Endothelial cell of umbilical vein (primary cell): ENCODE measurements at regions not wholly inside any gene's neighbourhood (a gene's known extent, or its start where the extent isn't known, plus 50 kb on each side); places are given as distances from the start of the nearest gene placed in this dataset.

Experiments used
- BruUV-seq: library from RNA; stranded (reverse); fragments of 400-500 nt; replicated peaks from 2 replicates; lab custom pipeline; 2021; lab: Mats Ljungman, UMichigan
- CTCF ChIA-PET: fragments of 300-600, 350-600 bp; sonication (Branson Sonifier 250); formaldehyde crosslinking; loops from one replicate; lab custom pipeline; 2021; ENCODE audit warnings: antibody characterized with exemption, inconsistent platforms; lab: Charles Lee
- POLR2A ChIA-PET: fragments of 300-600, 350-600 bp; sonication (Branson Sonifier 250); formaldehyde crosslinking; loops from one replicate; lab custom pipeline; 2021; ENCODE audit warnings: antibody characterized with exemption, inconsistent platforms; lab: Charles Lee
- DNase-seq: peaks from one replicate; pipeline ENCODE4 v3.0.0-alpha.2; 2011; ENCODE audit warnings: low read depth, low spot score
- FAIRE-seq: peaks from 2 replicates; lab custom pipeline; 2011; peaks lifted over from hg19 to GRCh38; lab: Jason Lieb, UNC
- H2AFZ ChIP-seq: 2 replicates; pipeline ENCODE4 v1.6.0; 2012; ENCODE audit warnings: low read depth, low read length, control low read depth, inconsistent platforms
- H3K27ac ChIP-seq: 2 replicates; pipeline ENCODE4 v1.5.1; 2011; ENCODE audit warnings: low read depth, mild to moderate bottlenecking, control low read depth, low read length, moderate library complexity; ENCODE audit not compliant: insufficient read depth
- H3K27me3 ChIP-seq, 2 experiments: 2 replicates each; pipeline versions ENCODE4 v1.6.0 to v1.6.1; 2011; ENCODE audit warnings: low read length in 2 of 2, mixed read lengths in 1 of 2; ENCODE audit not compliant: control insufficient read depth in 2 of 2, insufficient read depth in 2 of 2
- H3K36me3 ChIP-seq, 2 experiments: 2 replicates in 1 of 2; 3 replicates in 1 of 2; pipeline ENCODE4 v1.5.1; 2011; ENCODE audit warnings: low read length in 2 of 2, mild to moderate bottlenecking in 1 of 2, moderate library complexity in 1 of 2; ENCODE audit not compliant: control insufficient read depth in 2 of 2, insufficient read depth in 2 of 2; ENCODE audit errors: extremely low read depth in 1 of 2
- H3K4me1 ChIP-seq: 3 replicates; pipeline ENCODE4 v1.5.1; 2011; ENCODE audit warnings: mild to moderate bottlenecking, low read length; ENCODE audit not compliant: control insufficient read depth, insufficient read depth; ENCODE audit errors: extremely low read depth
- H3K4me2 ChIP-seq: 2 replicates; pipeline ENCODE4 v1.6.1; 2011; ENCODE audit warnings: low read length, control low read depth, mixed read lengths; ENCODE audit not compliant: insufficient read depth
- H3K4me3 ChIP-seq, 3 experiments: fragments of 200-600 bp in 1 of 3; sonication (generic), shearing (Covaris generic) in 1 of 3; replicated peaks in 1 of 3; 2 replicates each; pipeline ENCODE4 v1.5.1; 2011 to 2016; ENCODE audit warnings: control low read depth in 3 of 3, low read length in 3 of 3, mild to moderate bottlenecking in 2 of 3, inconsistent platforms in 1 of 3, low read depth in 1 of 3, moderate library complexity in 1 of 3; ENCODE audit not compliant: insufficient read depth in 1 of 3
- H3K79me2 ChIP-seq: 2 replicates; pipeline ENCODE4 v1.6.0; 2012; ENCODE audit warnings: low read length, inconsistent platforms; ENCODE audit not compliant: control insufficient read depth, insufficient read depth
- H3K9ac ChIP-seq: replicated peaks from 2 replicates; pipeline ENCODE3; 2011; ENCODE audit warnings: low read length, control low read depth; ENCODE audit not compliant: insufficient read depth; ENCODE audit errors: extremely low read depth
- H3K9me1 ChIP-seq: replicated peaks from 3 replicates; pipeline ENCODE4 v1.6.0; 2011; ENCODE audit warnings: mild to moderate bottlenecking, low read length; ENCODE audit not compliant: control insufficient read depth, insufficient read depth; ENCODE audit errors: extremely low read depth
- H3K9me3 ChIP-seq: replicated peaks from 2 replicates; pipeline ENCODE4 v1.5.1; 2012; ENCODE audit warnings: low read length, inconsistent platforms; ENCODE audit not compliant: control insufficient read depth, insufficient read depth
- H4K20me1 ChIP-seq: replicated peaks from 2 replicates; pipeline ENCODE3; 2011; ENCODE audit warnings: mild to moderate bottlenecking, low read length; ENCODE audit not compliant: control insufficient read depth, insufficient read depth; ENCODE audit errors: extremely low read depth
- EZH2 ChIP-seq: IDR thresholded peaks from 2 replicates; pipeline ENCODE4 v1.6.1; 2012; ENCODE audit warnings: borderline replicate concordance, low read depth, mild to moderate bottlenecking, moderate library complexity, low read length, inconsistent platforms; ENCODE audit not compliant: severe bottlenecking
- FOS ChIP-seq: IDR thresholded peaks from 2 replicates; pipeline ENCODE4 v1.6.1; 2011; ENCODE audit warnings: mild to moderate bottlenecking, low read length, moderate library complexity, borderline replicate concordance; ENCODE audit not compliant: insufficient read depth
- GATA2 ChIP-seq: IDR thresholded peaks from 2 replicates; pipeline ENCODE4 v1.7.0; 2011; ENCODE audit warnings: low read depth, mild to moderate bottlenecking, moderate library complexity, mixed read lengths, low read length; ENCODE audit not compliant: insufficient read length, insufficient read depth
- JUN ChIP-seq: IDR thresholded peaks from 2 replicates; pipeline ENCODE4 v1.6.1; 2011; ENCODE audit warnings: borderline replicate concordance, low read depth; ENCODE audit not compliant: insufficient read length, insufficient read depth
- MYC ChIP-seq: IDR thresholded peaks from one replicate; pipeline ENCODE4 v1.6.1; 2011; ENCODE audit warnings: mild to moderate bottlenecking, low read depth, low read length
- POLR2A ChIP-seq: IDR thresholded peaks from 2 replicates; pipeline ENCODE4 v1.6.1; 2012; ENCODE audit warnings: low read depth, mild to moderate bottlenecking, control low read depth, low read length
- POLR2AphosphoS5 ChIP-seq: IDR thresholded peaks from 2 replicates; pipeline ENCODE4 v1.6.1; 2012; ENCODE audit warnings: low read depth, mild to moderate bottlenecking, control low read depth, low read length, moderate library complexity; ENCODE audit not compliant: insufficient read depth
- dilution Hi-C: fragments of 300-500 bp; cut with MboI; formaldehyde crosslinking; loops from one replicate; pipeline ENCODE4 v1.15.0; 2019; ENCODE audit warnings: low sequenced_read_pairs; ENCODE audit not compliant: extremely low pct_ligation_motif_present
- intact Hi-C: fragments of 100-400 bp; cut with micrococcal nuclease; formaldehyde crosslinking; loops from one replicate; pipeline ENCODE4 v1.10.0; 2022
- TF ChIP-seq, protein P1 (sequence below), 2 donors: IDR thresholded peaks; 1 replicate in 1 of 2; 2 replicates in 1 of 2; pipeline ENCODE4 v1.5.1; 2011; ENCODE audit warnings: low read length in 2 of 2, mild to moderate bottlenecking in 2 of 2, moderate library complexity in 2 of 2, control low read depth in 1 of 2, inconsistent platforms in 1 of 2, low read depth in 1 of 2; ENCODE audit not compliant: insufficient read depth in 1 of 2; ENCODE audit errors: extremely low read depth in 1 of 2
- TF ChIP-seq, protein P2 (sequence below): IDR thresholded peaks from 2 replicates; pipeline ENCODE4 v1.6.1; 2011; ENCODE audit not compliant: insufficient read depth, insufficient read length

DNA sequence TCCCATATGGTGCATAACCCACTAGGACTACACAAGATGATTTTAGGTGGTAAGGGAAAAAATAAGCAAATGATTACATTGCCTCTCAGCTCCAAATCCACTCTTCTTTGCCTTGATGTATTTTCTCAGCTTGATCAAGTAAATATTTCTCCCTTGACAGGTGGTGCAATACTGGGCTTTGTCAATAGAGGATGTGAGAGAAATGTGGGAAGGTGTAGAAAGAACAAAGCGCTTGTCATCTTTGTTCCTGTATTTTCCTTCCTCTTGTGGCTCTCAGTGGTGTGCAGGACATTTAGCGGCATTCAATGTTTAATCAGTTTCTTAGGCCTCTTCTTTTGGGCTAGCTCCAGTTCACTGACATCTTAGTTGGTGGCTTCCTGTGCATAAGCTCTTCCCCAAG, 1165.8 kb upstream of the GOT2 start:
- H3K79me2 ChIP-seq = no peaks in the 10 kb centered on the region
- no peak overlapping the region for H3K4me2 ChIP-seq
- H3K4me1 ChIP-seq = no peaks in the 10 kb centered on the region
- intact Hi-C loops (no loop called here), dilution Hi-C loops (no loop called here)
- FAIRE-seq = no peak
- ChIA-PET CTCF (no interaction called here), POLR2A (no interaction called here)
- H3K9me1 ChIP-seq = no peaks in the 10 kb centered on the region
- TF ChIP-seq, protein P1, sequence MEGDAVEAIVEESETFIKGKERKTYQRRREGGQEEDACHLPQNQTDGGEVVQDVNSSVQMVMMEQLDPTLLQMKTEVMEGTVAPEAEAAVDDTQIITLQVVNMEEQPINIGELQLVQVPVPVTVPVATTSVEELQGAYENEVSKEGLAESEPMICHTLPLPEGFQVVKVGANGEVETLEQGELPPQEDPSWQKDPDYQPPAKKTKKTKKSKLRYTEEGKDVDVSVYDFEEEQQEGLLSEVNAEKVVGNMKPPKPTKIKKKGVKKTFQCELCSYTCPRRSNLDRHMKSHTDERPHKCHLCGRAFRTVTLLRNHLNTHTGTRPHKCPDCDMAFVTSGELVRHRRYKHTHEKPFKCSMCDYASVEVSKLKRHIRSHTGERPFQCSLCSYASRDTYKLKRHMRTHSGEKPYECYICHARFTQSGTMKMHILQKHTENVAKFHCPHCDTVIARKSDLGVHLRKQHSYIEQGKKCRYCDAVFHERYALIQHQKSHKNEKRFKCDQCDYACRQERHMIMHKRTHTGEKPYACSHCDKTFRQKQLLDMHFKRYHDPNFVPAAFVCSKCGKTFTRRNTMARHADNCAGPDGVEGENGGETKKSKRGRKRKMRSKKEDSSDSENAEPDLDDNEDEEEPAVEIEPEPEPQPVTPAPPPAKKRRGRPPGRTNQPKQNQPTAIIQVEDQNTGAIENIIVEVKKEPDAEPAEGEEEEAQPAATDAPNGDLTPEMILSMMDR (IDR thresholded peaks at IDR 0.05; ENCODE audit: extremely low read depth in 1 of 2, insufficient read depth in 1 of 2, low read depth in 1 of 2, low read length in 2 of 2) = no peak
- TF ChIP-seq GATA2 = no peak
- TF ChIP-seq EZH2 = no peak
- TF ChIP-seq MYC = no peak
- no peak for TF ChIP-seq JUN
- TF ChIP-seq, protein P2, sequence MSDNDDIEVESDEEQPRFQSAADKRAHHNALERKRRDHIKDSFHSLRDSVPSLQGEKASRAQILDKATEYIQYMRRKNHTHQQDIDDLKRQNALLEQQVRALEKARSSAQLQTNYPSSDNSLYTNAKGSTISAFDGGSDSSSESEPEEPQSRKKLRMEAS = no peak
- no peak for TF ChIP-seq POLR2AphosphoS5
- TF ChIP-seq POLR2A = no peak
- no peak for TF ChIP-seq FOS
- BruUV-seq = no TSS peak
- H3K9ac ChIP-seq = no peak overlapping the region
- H3K27me3 ChIP-seq = no peaks in the 10 kb centered on the region
- no peak for DNase-seq
- no peaks in the 10 kb centered on the region for H3K9me3 ChIP-seq
- H3K4me3 ChIP-seq = no peak overlapping the region
- H3K36me3 ChIP-seq = no peaks in the 10 kb centered on the region
- no peak overlapping the region for H2AFZ ChIP-seq
- H3K27ac ChIP-seq = no peak overlapping the region
- no peaks in the 10 kb centered on the region for H4K20me1 ChIP-seq
